ENCODE measurements at regions not wholly inside any gene's neighbourhood (a gene's known extent, or its start where the extent isn't known, plus 50 kb on each side); places are given as distances from the start of the nearest gene placed in this dataset.
A peak's percentile ranks its signal among the peaks of the same experiment; 100 is the strongest.

- no peak for DNase-seq (ENCODE audit: low read depth in 3 of 3)
Observed at GRCh38 chr14:36245223-36245622, 68.7 kb upstream of the PTCSC3 start.

GRCh38 chr14:36243183-36243582 lies 66.7 kb upstream of the PTCSC3 start:
- DNase-seq (ENCODE audit: low read depth in 3 of 3): no peak

GRCh38 chr14:36241183-36241582 lies 64.7 kb upstream of the PTCSC3 start:
- DNase-seq (ENCODE audit: low read depth in 3 of 3): no peak

- peak in 1 of 3 experiments; percentile 11 for DNase-seq (ENCODE audit: low read depth in 3 of 3)
Observed at GRCh38 chr14:36238666-36239363, 62.3 kb upstream of the PTCSC3 start.

GRCh38 chr14:36233217-36233616 lies 56.7 kb upstream of the PTCSC3 start:
- DNase-seq (ENCODE audit: low read depth in 3 of 3): no peak

GRCh38 chr14:36229262-36229661 lies 52.7 kb upstream of the PTCSC3 start:
- no peak for DNase-seq (ENCODE audit: low read depth in 3 of 3)

- no peak for DNase-seq (ENCODE audit: low read depth in 3 of 3)
Observed at GRCh38 chr14:36227802-36228201, 51.3 kb upstream of the PTCSC3 start.

- DNase-seq (ENCODE audit: low read depth in 3 of 3): no peak
Observed at GRCh38 chr14:36227344-36227743, 50.8 kb upstream of the PTCSC3 start.

Measured in stimulated activated CD4-positive, alpha-beta T cell treated with anti-CD3 and anti-CD28 coated beads, TNF-alpha, amount 100 ng/mL, for 24 hours (primary cell).